Activated CD8-positive, alpha-beta memory T cell treated with anti-CD3 and anti-CD28 coated beads for 36 hours (primary cell): ENCODE measurements at regions not wholly inside any gene's neighbourhood (a gene's known extent, or its start where the extent isn't known, plus 50 kb on each side); places are given as distances from the start of the nearest gene placed in this dataset.
"Not testable (repeated sequence)": the region's sequence is repeated elsewhere in the genome, so short reads cannot be mapped to it uniquely, and the experiment has no call there.

Source experiments
- CTCF ChIA-PET: fragments of 350-600 bp; sonication (Branson Sonifier 250); formaldehyde crosslinking; loops from one replicate; lab custom pipeline; 2021; ENCODE audit warnings: antibody characterized with exemption; lab: Charles Lee
- POLR2A ChIA-PET: fragments of 350-600 bp; sonication (Branson Sonifier 250); formaldehyde crosslinking; loops from one replicate; lab custom pipeline; 2021; ENCODE audit warnings: antibody characterized with exemption; lab: Charles Lee

GRCh38 chr14:30142216-30142615 is 214.6 kb upstream of the PRKD1 start:
- CTCF ChIA-PET: no interaction called here
- POLR2A ChIA-PET: no interaction called here

- CTCF ChIA-PET: no interaction called here
- POLR2A ChIA-PET: no interaction called here
These were observed 216.0 kb upstream of the PRKD1 start for GRCh38 chr14:30143627-30144026.

- CTCF ChIA-PET: no interaction called here
These were observed 226.1 kb upstream of the PRKD1 start for GRCh38 chr14:30153717-30154116.

DNA sequence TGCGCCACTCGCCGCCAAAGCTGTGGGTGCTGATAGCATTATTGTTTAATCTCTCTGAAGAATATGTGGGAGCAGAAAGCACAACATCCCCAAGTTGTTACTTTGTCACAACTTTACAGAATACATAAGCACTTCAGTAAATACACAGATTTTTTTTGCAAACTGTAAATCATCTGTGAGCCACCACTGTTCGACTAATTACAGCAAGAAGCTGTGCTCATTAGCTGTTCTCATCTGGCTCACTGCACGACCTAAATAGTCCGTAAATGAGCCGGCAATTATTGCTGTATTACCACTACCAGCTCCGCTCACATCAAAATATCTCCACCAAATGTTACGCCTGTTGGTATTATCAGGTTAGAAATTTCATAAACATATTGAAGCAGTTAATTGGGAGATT is 228.9 kb upstream of the PRKD1 start:
- POLR2A ChIA-PET: no interaction called here
- CTCF ChIA-PET: no interaction called here

More at GRCh38 chr14:30153717-30154116, 226.1 kb upstream of the PRKD1 start:
- POLR2A ChIA-PET: no interaction called here

DNA sequence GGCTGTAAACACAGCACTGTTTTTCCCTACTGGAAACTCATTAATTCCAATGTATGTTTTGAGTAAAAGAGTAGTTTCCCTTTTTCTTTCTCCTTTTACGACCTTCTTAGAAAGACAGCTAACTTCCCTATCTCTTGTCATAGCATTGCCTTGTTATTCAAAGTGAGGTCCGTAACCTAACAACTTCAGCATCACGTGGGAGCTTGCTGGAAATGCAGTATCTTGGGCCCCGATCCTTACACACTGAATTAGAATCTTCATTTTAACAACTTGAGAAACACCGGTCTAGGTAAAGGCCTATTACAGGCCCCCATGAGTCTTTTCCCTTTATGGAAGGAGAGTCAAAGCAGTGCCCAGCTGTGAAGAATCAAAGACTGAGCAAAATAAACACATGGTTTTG is 230.7 kb upstream of the PRKD1 start:
- ChIA-PET POLR2A (no interaction called here), CTCF (no interaction called here)

- POLR2A ChIA-PET: no interaction called here
These were observed 231.7 kb upstream of the PRKD1 start for GRCh38 chr14:30159374-30159773.

GRCh38 chr14:30160608-30161007 is 233.0 kb upstream of the PRKD1 start:
- POLR2A ChIA-PET: no interaction called here
- CTCF ChIA-PET: no interaction called here

More at GRCh38 chr14:30159374-30159773, 231.7 kb upstream of the PRKD1 start:
- CTCF ChIA-PET: no interaction called here

GRCh38 chr14:30162066-30162465 is 234.4 kb upstream of the PRKD1 start:
- ChIA-PET POLR2A (no interaction called here), CTCF (no interaction called here)

- ChIA-PET CTCF (no interaction called here), POLR2A (no interaction called here)
These were observed 237.6 kb upstream of the PRKD1 start for GRCh38 chr14:30165255-30165654.

DNA sequence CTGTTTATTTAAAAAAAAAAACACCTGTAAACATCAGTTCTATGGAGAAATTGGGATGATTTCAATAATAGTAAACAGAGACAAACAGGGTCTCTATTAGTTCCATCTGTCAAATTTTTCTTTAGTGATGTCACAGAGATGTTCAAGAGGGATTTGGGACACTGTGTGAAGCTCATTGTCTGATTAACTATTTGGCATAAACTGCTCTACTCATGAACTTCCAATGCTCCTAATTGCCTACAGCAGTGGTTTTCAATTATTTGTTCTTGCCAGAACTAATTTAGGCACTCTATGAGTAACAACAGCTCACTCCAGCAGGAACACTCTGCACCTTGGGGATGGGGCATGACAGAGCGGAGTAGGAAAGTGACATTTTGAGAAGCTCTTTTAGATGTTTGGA is 250.1 kb upstream of the PRKD1 start:
- CTCF ChIA-PET: no interaction called here

GRCh38 chr14:30179381-30180130 is 251.9 kb upstream of the PRKD1 start:
- POLR2A ChIA-PET: no interaction called here
- CTCF ChIA-PET: no interaction called here

More for the DNA sequence above, 250.1 kb upstream of the PRKD1 start:
- POLR2A ChIA-PET: no interaction called here

DNA sequence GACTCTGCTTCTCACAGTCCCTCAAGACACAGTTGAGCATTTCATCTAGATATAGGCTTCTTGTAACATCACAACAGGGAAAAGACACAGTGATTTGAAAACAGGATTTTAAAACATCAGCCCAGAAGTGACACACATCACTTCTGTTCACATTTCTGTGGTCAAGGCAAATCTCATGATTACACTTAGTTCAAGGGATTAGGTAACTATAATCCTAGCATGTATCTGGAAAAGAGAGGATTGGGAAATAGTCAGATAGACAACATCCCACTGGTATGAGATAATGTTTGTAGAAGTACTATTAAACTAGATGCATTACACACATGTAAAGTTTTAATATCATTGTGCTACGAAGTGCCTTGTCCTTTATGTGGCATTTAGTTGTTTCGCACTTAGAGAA is 252.6 kb upstream of the PRKD1 start:
- ChIA-PET CTCF (no interaction called here), POLR2A (no interaction called here)

DNA sequence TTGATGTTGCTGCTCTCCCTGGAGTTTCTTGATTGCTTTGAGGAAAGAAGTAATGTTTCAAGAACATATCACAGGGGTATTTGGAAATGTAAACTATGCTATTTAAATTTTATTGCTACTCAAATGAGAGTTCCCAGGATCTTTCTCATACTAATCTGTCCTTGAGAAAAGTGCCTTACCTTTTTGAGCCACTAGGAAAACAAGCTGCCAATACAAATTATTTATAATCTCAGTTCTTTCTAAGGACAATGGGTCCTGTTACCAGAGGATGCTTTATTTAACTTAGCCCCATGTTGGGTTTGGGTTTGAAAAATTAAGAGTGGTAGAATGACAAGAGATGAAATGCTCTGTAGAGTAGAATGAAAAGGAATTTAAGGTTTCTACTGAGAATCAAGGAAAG is 258.2 kb upstream of the PRKD1 start:
- ChIA-PET POLR2A (no interaction called here), CTCF (no interaction called here)

- CTCF ChIA-PET: no interaction called here
These were observed 264.1 kb upstream of the PRKD1 start for GRCh38 chr14:30191639-30192279.

GRCh38 chr14:30193101-30193500 is 265.5 kb upstream of the PRKD1 start:
- POLR2A ChIA-PET: no interaction called here
- CTCF ChIA-PET: no interaction called here

More at GRCh38 chr14:30191639-30192279, 264.1 kb upstream of the PRKD1 start:
- POLR2A ChIA-PET: no interaction called here

- ChIA-PET CTCF (no interaction called here), POLR2A (no interaction called here)
These were observed 266.3 kb upstream of the PRKD1 start for GRCh38 chr14:30193845-30194501.

- ChIA-PET POLR2A (no interaction called here), CTCF (no interaction called here)
These were observed 267.1 kb upstream of the PRKD1 start for GRCh38 chr14:30194741-30195148.

DNA sequence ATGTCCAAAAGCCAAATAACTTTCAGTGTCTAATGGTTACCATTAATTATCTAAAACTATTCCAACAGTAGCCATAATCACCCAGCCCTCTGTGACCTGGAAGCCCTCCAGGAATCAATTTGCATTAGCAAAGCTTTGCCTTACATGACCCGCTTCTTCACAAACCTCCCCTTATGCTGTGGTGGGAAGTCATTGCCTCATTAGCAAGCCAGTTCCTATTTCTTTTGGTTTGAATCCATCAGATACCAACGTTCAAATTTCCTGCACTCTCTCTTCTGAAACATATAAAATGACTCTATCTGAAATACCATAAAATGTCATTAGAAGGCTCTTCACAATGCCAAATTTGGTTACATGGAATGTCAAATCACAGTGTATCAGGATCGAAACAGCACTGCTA is 268.3 kb upstream of the PRKD1 start:
- ChIA-PET POLR2A (no interaction called here), CTCF (no interaction called here)

DNA sequence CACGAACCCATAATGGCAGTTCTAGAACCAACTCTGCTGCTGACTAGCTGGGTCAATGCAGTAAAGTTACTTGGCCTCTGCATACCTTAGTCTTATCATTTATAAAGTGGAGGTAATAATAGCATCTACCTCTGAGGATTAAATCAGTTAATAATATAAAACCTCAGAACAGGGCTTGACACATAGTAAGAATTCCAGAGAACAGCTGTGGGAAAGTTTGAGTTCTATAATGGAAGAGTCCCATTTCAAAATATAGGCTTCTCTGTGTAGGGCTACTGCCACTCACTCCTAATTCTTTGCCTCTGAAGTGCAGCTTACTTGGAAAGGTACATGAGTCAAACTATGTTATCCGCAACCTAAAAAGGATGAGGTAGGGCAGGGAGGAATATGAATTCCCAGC is 269.2 kb upstream of the PRKD1 start:
- CTCF ChIA-PET: no interaction called here

DNA sequence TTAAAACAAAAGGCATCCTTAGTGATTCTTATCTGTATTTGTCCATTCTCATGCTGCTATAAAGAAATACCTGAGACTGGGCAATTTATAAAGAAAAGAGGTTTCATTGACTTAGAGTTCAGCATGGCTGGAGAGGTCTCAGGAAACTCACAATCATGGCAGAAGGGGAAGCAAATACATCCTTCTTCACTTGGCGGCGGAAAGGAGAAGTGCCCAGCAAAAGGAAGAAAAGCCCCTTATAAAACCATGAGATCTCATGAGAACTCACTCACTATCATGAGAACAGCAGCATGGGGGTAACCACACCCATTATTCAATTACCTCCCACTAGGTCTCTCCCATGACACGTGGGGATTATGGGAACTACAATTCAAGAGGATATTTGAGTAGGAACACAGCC is 271.1 kb upstream of the PRKD1 start:
- CTCF ChIA-PET, POLR2A ChIA-PET: not testable (repeated sequence)

More for the DNA sequence above, 269.2 kb upstream of the PRKD1 start:
- POLR2A ChIA-PET: no interaction called here
